HL-60 (cell line): ENCODE measurements at regions not wholly inside any gene's neighbourhood (a gene's known extent, or its start where the extent isn't known, plus 50 kb on each side); places are given as distances from the start of the nearest gene placed in this dataset.

Experiments
- CTCF ChIP-seq: IDR thresholded peaks from one replicate; pipeline ENCODE4 v1.5.1; 2011; ENCODE audit warnings: low read length, control low read depth, inconsistent platforms; ENCODE audit not compliant: insufficient read depth
- GABPA ChIP-seq: IDR thresholded peaks from 2 replicates; pipeline ENCODE4 v1.6.1; 2012; ENCODE audit warnings: low read depth
- POLR2AphosphoS5 ChIP-seq: IDR thresholded peaks from 2 replicates; pipeline ENCODE4 v1.6.1; 2012; ENCODE audit warnings: low read depth
- TF ChIP-seq, protein P1 (sequence below): IDR thresholded peaks from 2 replicates; pipeline ENCODE4 v1.6.1; 2012; ENCODE audit warnings: low read depth; ENCODE audit not compliant: insufficient replicate concordance

- TF ChIP-seq CTCF (no peak), GABPA (no peak), POLR2AphosphoS5 (no peak)
- TF ChIP-seq, protein P1, sequence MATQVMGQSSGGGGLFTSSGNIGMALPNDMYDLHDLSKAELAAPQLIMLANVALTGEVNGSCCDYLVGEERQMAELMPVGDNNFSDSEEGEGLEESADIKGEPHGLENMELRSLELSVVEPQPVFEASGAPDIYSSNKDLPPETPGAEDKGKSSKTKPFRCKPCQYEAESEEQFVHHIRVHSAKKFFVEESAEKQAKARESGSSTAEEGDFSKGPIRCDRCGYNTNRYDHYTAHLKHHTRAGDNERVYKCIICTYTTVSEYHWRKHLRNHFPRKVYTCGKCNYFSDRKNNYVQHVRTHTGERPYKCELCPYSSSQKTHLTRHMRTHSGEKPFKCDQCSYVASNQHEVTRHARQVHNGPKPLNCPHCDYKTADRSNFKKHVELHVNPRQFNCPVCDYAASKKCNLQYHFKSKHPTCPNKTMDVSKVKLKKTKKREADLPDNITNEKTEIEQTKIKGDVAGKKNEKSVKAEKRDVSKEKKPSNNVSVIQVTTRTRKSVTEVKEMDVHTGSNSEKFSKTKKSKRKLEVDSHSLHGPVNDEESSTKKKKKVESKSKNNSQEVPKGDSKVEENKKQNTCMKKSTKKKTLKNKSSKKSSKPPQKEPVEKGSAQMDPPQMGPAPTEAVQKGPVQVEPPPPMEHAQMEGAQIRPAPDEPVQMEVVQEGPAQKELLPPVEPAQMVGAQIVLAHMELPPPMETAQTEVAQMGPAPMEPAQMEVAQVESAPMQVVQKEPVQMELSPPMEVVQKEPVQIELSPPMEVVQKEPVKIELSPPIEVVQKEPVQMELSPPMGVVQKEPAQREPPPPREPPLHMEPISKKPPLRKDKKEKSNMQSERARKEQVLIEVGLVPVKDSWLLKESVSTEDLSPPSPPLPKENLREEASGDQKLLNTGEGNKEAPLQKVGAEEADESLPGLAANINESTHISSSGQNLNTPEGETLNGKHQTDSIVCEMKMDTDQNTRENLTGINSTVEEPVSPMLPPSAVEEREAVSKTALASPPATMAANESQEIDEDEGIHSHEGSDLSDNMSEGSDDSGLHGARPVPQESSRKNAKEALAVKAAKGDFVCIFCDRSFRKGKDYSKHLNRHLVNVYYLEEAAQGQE = no peak
Observed at GRCh38 chr1:58303841-58304240, 242.7 kb downstream of the OMA1 start.
